ENCODE measurements at regions not wholly inside any gene's neighbourhood (a gene's known extent, or its start where the extent isn't known, plus 50 kb on each side); places are given as distances from the start of the nearest gene placed in this dataset.

GRCh38 chr18:57906852-57907251 lies 103.7 kb upstream of the ATP8B1 start:
- H3K27me3 ChIP-seq (ENCODE audit: control insufficient read depth in 3 of 3, insufficient read depth in 3 of 3, low read depth in 1 of 3, low read length in 3 of 3): peaks cover 0 to 5% (median 0%) of the 10 kb centered on the region in 3 experiments
- no peak overlapping the region for H4K91ac ChIP-seq (ENCODE audit: low read depth, low read length, poor library complexity)
- no peak overlapping the region for H2BK12ac ChIP-seq (ENCODE audit: low read length)
- no peak overlapping the region for H2AK5ac ChIP-seq (ENCODE audit: low read depth, low read length)
- no peak overlapping the region for H3K9ac ChIP-seq (ENCODE audit: low read depth, low read length, poor library complexity)
- H4K8ac ChIP-seq (ENCODE audit: low read depth, low read length): no peak overlapping the region
- no peak overlapping the region for H2BK5ac ChIP-seq (ENCODE audit: low read length)
- H3K14ac ChIP-seq (ENCODE audit: low read length): no peak overlapping the region
- DNase-seq (ENCODE audit: low spot score): no peak
- no peak overlapping the region for H2BK15ac ChIP-seq (ENCODE audit: low read length)
- no peaks in the 10 kb centered on the region for H3K36me3 ChIP-seq (replicated peaks in 1 of 2; ENCODE audit: control insufficient read depth in 2 of 2, insufficient read depth in 2 of 2, low read length in 2 of 2)
- no peak overlapping the region for H3K4me2 ChIP-seq (ENCODE audit: insufficient read depth, low read length, poor library complexity, severe bottlenecking)
- no CpG with 5 or more reads among the region's 5 CpGs for WGBS, 2 donors (ENCODE audit: extremely low coverage in 2 of 2, insufficient read length in 2 of 2, insufficient replicate concordance in 1 of 2)
- H3K4me1 ChIP-seq (ENCODE audit: control insufficient read depth in 2 of 2, insufficient read depth in 1 of 2, low read depth in 1 of 2, low read length in 2 of 2): no peaks in the 10 kb centered on the region
- no peaks in the 10 kb centered on the region for H3K9me3 ChIP-seq (replicated peaks in 1 of 2; ENCODE audit: control insufficient read depth in 2 of 2, insufficient read depth in 1 of 2, low read depth in 1 of 2, low read length in 2 of 2)
- no peak overlapping the region for H2BK120ac ChIP-seq (ENCODE audit: low read depth, low read length)
- H3K4me3 ChIP-seq (ENCODE audit: low read length in 2 of 2): no peak overlapping the region
- H3K18ac ChIP-seq (ENCODE audit: low read length): no peak overlapping the region
- no peak overlapping the region for H3K4ac ChIP-seq (ENCODE audit: low read length)
- no peak overlapping the region for H3K23ac ChIP-seq (ENCODE audit: low read depth, low read length, poor library complexity)
- H3K79me1 ChIP-seq (ENCODE audit: low read depth, low read length): no peaks in the 10 kb centered on the region
- no peak overlapping the region for H3K27ac ChIP-seq (replicated peaks; ENCODE audit: low read length)
- H2AFZ ChIP-seq (ENCODE audit: low read length): no peak overlapping the region

DNA sequence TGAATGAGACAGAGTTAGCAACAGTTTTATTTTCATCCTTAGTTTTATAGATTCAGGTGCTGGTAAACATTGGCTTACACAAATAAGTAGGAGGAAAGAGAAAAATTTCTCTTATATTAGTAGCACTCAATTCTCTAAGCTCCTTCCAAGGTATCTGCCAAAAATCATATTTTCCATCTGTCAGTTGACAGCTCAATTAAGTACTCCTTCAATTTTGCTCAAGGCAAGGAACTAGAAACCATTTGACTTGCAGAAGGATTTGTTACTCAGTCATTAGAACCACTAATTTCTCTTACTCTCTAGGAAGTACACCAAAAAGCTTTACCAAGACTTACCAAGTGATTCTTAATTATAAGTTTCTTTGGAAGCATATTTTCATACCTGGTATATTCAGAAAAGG lies 101.4 kb upstream of the ATP8B1 start:
- no peak overlapping the region for H3K4me3 ChIP-seq (ENCODE audit: low read length in 2 of 2)
- H3K4me1 ChIP-seq (ENCODE audit: control insufficient read depth in 2 of 2, insufficient read depth in 1 of 2, low read depth in 1 of 2, low read length in 2 of 2): no peaks in the 10 kb centered on the region
- no peak overlapping the region for H3K9ac ChIP-seq (ENCODE audit: low read depth, low read length, poor library complexity)
- no peak overlapping the region for H3K4ac ChIP-seq (ENCODE audit: low read length)
- H2BK5ac ChIP-seq (ENCODE audit: low read length): no peak overlapping the region
- H4K91ac ChIP-seq (ENCODE audit: low read depth, low read length, poor library complexity): no peak overlapping the region
- H2BK15ac ChIP-seq (ENCODE audit: low read length): no peak overlapping the region
- no peak overlapping the region for H2AK5ac ChIP-seq (ENCODE audit: low read depth, low read length)
- no peak overlapping the region for H2BK12ac ChIP-seq (ENCODE audit: low read length)
- DNase-seq (ENCODE audit: low spot score): no peak
- no peak overlapping the region for H3K27ac ChIP-seq (replicated peaks; ENCODE audit: low read length)
- no peaks in the 10 kb centered on the region for H3K36me3 ChIP-seq (replicated peaks in 1 of 2; ENCODE audit: control insufficient read depth in 2 of 2, insufficient read depth in 2 of 2, low read length in 2 of 2)
- no peak overlapping the region for H2AFZ ChIP-seq (ENCODE audit: low read length)
- no peak overlapping the region for H4K8ac ChIP-seq (ENCODE audit: low read depth, low read length)
- no peak overlapping the region for H3K18ac ChIP-seq (ENCODE audit: low read length)
- no peak overlapping the region for H3K4me2 ChIP-seq (ENCODE audit: insufficient read depth, low read length, poor library complexity, severe bottlenecking)
- no peak overlapping the region for H3K23ac ChIP-seq (ENCODE audit: low read depth, low read length, poor library complexity)
- peaks cover 0 to 2% (median 0%) of the 10 kb centered on the region in 3 experiments for H3K27me3 ChIP-seq (ENCODE audit: control insufficient read depth in 3 of 3, insufficient read depth in 3 of 3, low read depth in 1 of 3, low read length in 3 of 3)
- H2BK120ac ChIP-seq (ENCODE audit: low read depth, low read length): no peak overlapping the region
- no peaks in the 10 kb centered on the region for H3K79me1 ChIP-seq (ENCODE audit: low read depth, low read length)
- no peaks in the 10 kb centered on the region for H3K9me3 ChIP-seq (replicated peaks in 1 of 2; ENCODE audit: control insufficient read depth in 2 of 2, insufficient read depth in 1 of 2, low read depth in 1 of 2, low read length in 2 of 2)
- no peak overlapping the region for H3K14ac ChIP-seq (ENCODE audit: low read length)

DNA sequence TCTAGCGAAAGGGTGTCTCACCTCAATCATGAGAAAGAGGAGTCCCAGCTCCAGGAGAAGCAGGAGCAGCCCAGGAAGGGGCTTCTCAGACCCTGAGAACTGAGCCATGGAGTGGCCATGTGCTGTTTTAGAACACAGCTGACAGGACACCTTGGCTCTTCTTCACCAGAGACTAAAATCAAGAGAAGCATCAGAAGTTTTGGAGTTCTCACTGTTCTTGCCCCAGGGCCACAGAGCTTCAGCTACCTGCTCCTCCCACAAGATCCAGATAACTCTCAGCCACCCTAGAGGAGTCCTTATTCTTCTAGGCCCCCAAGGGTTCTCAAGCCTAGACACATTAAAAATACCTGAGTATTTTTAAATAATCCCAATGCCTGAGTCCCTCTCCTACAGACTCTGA lies 99.6 kb upstream of the ATP8B1 start:
- no peak overlapping the region for H3K23ac ChIP-seq (ENCODE audit: low read depth, low read length, poor library complexity)
- no peak overlapping the region for H4K8ac ChIP-seq (ENCODE audit: low read depth, low read length)
- H3K27ac ChIP-seq (replicated peaks; ENCODE audit: low read length): no peak overlapping the region
- no peak overlapping the region for H2BK120ac ChIP-seq (ENCODE audit: low read depth, low read length)
- H4K91ac ChIP-seq (ENCODE audit: low read depth, low read length, poor library complexity): no peak overlapping the region
- no peak for DNase-seq (ENCODE audit: low spot score)
- no peak overlapping the region for H3K4me2 ChIP-seq (ENCODE audit: insufficient read depth, low read length, poor library complexity, severe bottlenecking)
- no peaks in the 10 kb centered on the region for H3K36me3 ChIP-seq (replicated peaks in 1 of 2; ENCODE audit: control insufficient read depth in 2 of 2, insufficient read depth in 2 of 2, low read length in 2 of 2)
- no peaks in the 10 kb centered on the region for H3K9me3 ChIP-seq (replicated peaks in 1 of 2; ENCODE audit: control insufficient read depth in 2 of 2, insufficient read depth in 1 of 2, low read depth in 1 of 2, low read length in 2 of 2)
- H3K27me3 ChIP-seq (ENCODE audit: control insufficient read depth in 3 of 3, insufficient read depth in 3 of 3, low read depth in 1 of 3, low read length in 3 of 3): peaks cover 0 to 7% (median 0%) of the 10 kb centered on the region in 3 experiments
- H2BK12ac ChIP-seq (ENCODE audit: low read length): no peak overlapping the region
- peak overlapping the region; percentile 11 for H3K14ac ChIP-seq (ENCODE audit: low read length)
- H2AK5ac ChIP-seq (ENCODE audit: low read depth, low read length): no peak overlapping the region
- H3K4me1 ChIP-seq (ENCODE audit: control insufficient read depth in 2 of 2, insufficient read depth in 1 of 2, low read depth in 1 of 2, low read length in 2 of 2): no peaks in the 10 kb centered on the region
- no peak overlapping the region for H3K4me3 ChIP-seq (ENCODE audit: low read length in 2 of 2)
- H2BK15ac ChIP-seq (ENCODE audit: low read length): no peak overlapping the region
- H3K4ac ChIP-seq (ENCODE audit: low read length): no peak overlapping the region
- H3K18ac ChIP-seq (ENCODE audit: low read length): no peak overlapping the region
- no peak overlapping the region for H2BK5ac ChIP-seq (ENCODE audit: low read length)
- no peak overlapping the region for H3K9ac ChIP-seq (ENCODE audit: low read depth, low read length, poor library complexity)
- no peaks in the 10 kb centered on the region for H3K79me1 ChIP-seq (ENCODE audit: low read depth, low read length)
- H2AFZ ChIP-seq (ENCODE audit: low read length): no peak overlapping the region
- WGBS, 2 donors (ENCODE audit: extremely low coverage in 2 of 2, insufficient read length in 2 of 2, insufficient replicate concordance in 1 of 2): no CpG with 5 or more reads among the region's 1 CpG

- no peak overlapping the region for H3K4ac ChIP-seq (ENCODE audit: low read length)
These were observed 98.9 kb upstream of the ATP8B1 start for GRCh38 chr18:57901825-57902589.

More at GRCh38 chr18:57901825-57902589, 98.9 kb upstream of the ATP8B1 start:
- Histone ChIP-seq H3K9ac (ENCODE audit: low read depth, low read length, poor library complexity) (no peak overlapping the region), H2BK12ac (ENCODE audit: low read length) (no peak overlapping the region), H3K27ac (replicated peaks; ENCODE audit: low read length) (no peak overlapping the region), H2BK15ac (ENCODE audit: low read length) (no peak overlapping the region), H2AK5ac (ENCODE audit: low read depth, low read length) (no peak overlapping the region), H2AFZ (ENCODE audit: low read length) (no peak overlapping the region), H3K23ac (ENCODE audit: low read depth, low read length, poor library complexity) (no peak overlapping the region), H4K8ac (ENCODE audit: low read depth, low read length) (no peak overlapping the region), H3K18ac (ENCODE audit: low read length) (no peak overlapping the region), H3K4me3 (ENCODE audit: low read length in 2 of 2) (no peak overlapping the region), H3K4me2 (ENCODE audit: insufficient read depth, low read length, poor library complexity, severe bottlenecking) (no peak overlapping the region), H3K4me1 (ENCODE audit: control insufficient read depth in 2 of 2, insufficient read depth in 1 of 2, low read depth in 1 of 2, low read length in 2 of 2) (no peaks in the 10 kb centered on the region), H2BK120ac (ENCODE audit: low read depth, low read length) (no peak overlapping the region), H3K79me1 (ENCODE audit: low read depth, low read length) (no peaks in the 10 kb centered on the region), H2BK5ac (ENCODE audit: low read length) (no peak overlapping the region), H4K91ac (ENCODE audit: low read depth, low read length, poor library complexity) (no peak overlapping the region), H3K9me3 (replicated peaks in 1 of 2; ENCODE audit: control insufficient read depth in 2 of 2, insufficient read depth in 1 of 2, low read depth in 1 of 2, low read length in 2 of 2) (no peaks in the 10 kb centered on the region), H3K36me3 (replicated peaks in 1 of 2; ENCODE audit: control insufficient read depth in 2 of 2, insufficient read depth in 2 of 2, low read length in 2 of 2) (no peaks in the 10 kb centered on the region), H3K27me3 (ENCODE audit: control insufficient read depth in 3 of 3, insufficient read depth in 3 of 3, low read depth in 1 of 3, low read length in 3 of 3) (peaks cover 0 to 7% (median 0%) of the 10 kb centered on the region in 3 experiments), H3K14ac (ENCODE audit: low read length) (peak overlapping the region; percentile 11)
- no peak for DNase-seq (ENCODE audit: low spot score)
- no CpG with 5 or more reads among the region's 11 CpGs for WGBS, 2 donors (ENCODE audit: extremely low coverage in 2 of 2, insufficient read length in 2 of 2, insufficient replicate concordance in 1 of 2)
